ENCODE measurements at regions not wholly inside any gene's neighbourhood (a gene's known extent, or its start where the extent isn't known, plus 50 kb on each side); places are given as distances from the start of the nearest gene placed in this dataset.
A peak's percentile ranks its signal among the peaks of the same experiment; 100 is the strongest.

DNA sequence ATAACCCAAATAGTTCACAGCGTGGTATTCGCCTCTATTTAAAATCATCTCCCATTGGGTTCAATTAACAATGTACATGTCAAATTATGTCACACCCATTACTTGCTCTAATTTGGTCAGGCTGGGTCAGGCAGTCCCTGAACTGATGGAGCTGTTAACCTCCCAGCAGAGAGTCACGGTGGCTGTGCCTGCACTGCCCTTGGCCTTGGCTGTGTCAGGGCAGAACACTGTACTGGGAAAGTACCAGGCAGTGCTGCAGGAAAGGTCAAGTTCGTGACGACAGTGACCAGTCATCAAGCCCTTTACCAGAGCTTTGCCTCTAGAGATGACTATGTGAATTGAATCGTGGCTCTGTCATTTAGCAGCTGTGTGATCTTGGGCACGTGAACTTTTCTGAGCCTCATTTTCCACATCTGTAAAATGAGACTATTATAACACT is 100.0 kb downstream of the ARF6 start:
- no peak for TF ChIP-seq CTCF (IDR thresholded peaks at IDR 0.05)
- H3K27me3 ChIP-seq = no peaks in the 10 kb centered on the region
- H3K36me3 ChIP-seq = no peaks in the 10 kb centered on the region
- no peak for DNase-seq
- H3K4me3 ChIP-seq = no peak overlapping the region
- H3K27ac ChIP-seq = no peak overlapping the region
- no peaks in the 10 kb centered on the region for H3K9me3 ChIP-seq
- intact Hi-C loops (cut with DNase I) = no loop called here
- no peaks in the 10 kb centered on the region for H3K4me1 ChIP-seq
- peak overlapping the region in 1 of 2 donors; percentile 32 for H3K9ac ChIP-seq (ENCODE audit: low read depth in 2 of 2, low read length in 2 of 2)

DNA sequence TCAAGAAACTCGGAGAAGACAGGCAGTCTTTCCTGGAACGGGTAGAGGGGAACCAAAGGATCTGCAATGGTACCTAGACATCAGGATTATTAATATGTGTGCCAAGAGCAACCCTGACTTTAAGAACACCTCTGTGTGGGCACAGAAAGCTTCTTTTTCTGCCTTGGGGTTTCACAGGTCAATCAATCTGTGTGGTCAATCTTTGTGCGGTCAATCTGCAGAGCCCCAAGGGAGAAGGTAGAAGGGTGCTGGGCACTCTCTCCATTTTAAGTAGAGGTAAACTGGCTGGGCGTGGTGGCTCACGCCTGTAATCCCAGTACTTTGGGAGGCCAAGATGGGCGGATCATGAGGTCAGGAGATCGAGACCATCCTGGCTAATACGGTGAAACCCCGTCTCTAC is 100.7 kb downstream of the ARF6 start:
- no peaks in the 10 kb centered on the region for H3K9me3 ChIP-seq
- no peaks in the 10 kb centered on the region for H3K36me3 ChIP-seq
- no peak for DNase-seq
- no peaks in the 10 kb centered on the region for H3K4me1 ChIP-seq
- H3K27ac ChIP-seq = no peak overlapping the region
- no peaks in the 10 kb centered on the region for H3K27me3 ChIP-seq
- H3K4me3 ChIP-seq = no peak overlapping the region
- intact Hi-C loops (cut with DNase I) = no loop called here
- no peak for TF ChIP-seq CTCF (IDR thresholded peaks at IDR 0.05)
- H3K9ac ChIP-seq (ENCODE audit: low read depth in 2 of 2, low read length in 2 of 2) = no peak overlapping the region

DNA sequence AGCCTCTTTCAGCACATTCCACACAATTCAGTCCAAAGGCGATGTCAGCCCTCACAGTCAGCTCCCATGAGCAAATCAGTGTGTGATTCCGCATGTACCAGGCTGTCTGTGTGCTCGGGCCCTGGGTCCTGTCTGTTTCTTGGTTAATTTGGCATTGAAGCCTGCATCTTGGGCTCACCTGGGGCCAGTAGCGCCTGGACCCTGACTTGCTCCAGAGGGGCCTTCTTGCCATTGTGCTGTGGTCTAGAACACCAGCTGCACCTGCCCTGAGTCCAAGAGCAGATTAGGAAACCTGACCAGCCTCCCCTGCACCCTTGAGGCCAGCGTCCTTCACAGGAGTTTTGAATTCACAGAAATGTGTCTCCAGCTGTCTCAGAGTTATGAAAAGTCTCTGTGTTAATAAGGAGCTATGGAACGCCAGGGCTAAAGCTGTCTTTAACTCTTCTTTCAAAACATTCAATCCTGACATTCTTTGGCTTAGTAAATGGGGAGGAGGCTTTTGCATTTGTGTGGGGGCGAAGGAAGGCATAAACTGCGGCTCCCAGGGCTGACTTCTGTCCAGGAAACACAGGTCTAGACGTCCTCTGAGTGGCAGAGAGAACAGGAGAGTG is 102.2 kb downstream of the ARF6 start:
- Histone ChIP-seq H3K36me3 (no peaks in the 10 kb centered on the region), H3K9me3 (no peaks in the 10 kb centered on the region), H3K4me1 (peaks cover 15% of the 10 kb centered on the region), H3K27me3 (no peaks in the 10 kb centered on the region), H3K27ac (no peak overlapping the region), H3K9ac (ENCODE audit: low read depth in 2 of 2, low read length in 2 of 2) (no peak overlapping the region), H3K4me3 (no peak overlapping the region)
- no peak for DNase-seq
- intact Hi-C loops (cut with DNase I) = no loop called here
- no peak for TF ChIP-seq CTCF (IDR thresholded peaks at IDR 0.05)

DNA sequence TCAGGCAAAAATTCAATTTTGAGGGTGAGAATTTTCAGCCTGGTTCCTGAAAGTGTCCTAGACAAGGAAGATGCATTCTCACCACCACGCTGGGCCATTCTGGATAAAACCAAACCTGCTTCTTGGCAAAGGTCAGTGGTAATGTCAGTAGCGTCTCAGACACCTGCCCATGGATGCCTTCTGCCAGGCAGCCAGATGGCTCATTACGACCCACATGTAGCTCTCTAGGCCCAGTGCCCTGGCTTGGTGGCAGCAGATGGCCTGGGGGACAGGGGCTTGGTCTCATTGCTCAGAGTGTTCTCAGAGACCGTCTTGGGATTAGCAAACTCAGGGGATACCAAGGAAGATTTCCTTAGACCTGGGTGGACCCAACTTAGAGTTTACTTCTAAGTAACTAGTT is 105.1 kb downstream of the ARF6 start:
- Histone ChIP-seq H3K4me1 (peaks cover 25% of the 10 kb centered on the region), H3K27me3 (no peaks in the 10 kb centered on the region), H3K9me3 (no peaks in the 10 kb centered on the region), H3K27ac (no peak overlapping the region), H3K9ac (ENCODE audit: low read depth in 2 of 2, low read length in 2 of 2) (no peak overlapping the region), H3K36me3 (no peaks in the 10 kb centered on the region), H3K4me3 (no peak overlapping the region)
- intact Hi-C loops (cut with DNase I) = no loop called here
- DNase-seq = no peak
- no peak for TF ChIP-seq CTCF (IDR thresholded peaks at IDR 0.05)

DNA sequence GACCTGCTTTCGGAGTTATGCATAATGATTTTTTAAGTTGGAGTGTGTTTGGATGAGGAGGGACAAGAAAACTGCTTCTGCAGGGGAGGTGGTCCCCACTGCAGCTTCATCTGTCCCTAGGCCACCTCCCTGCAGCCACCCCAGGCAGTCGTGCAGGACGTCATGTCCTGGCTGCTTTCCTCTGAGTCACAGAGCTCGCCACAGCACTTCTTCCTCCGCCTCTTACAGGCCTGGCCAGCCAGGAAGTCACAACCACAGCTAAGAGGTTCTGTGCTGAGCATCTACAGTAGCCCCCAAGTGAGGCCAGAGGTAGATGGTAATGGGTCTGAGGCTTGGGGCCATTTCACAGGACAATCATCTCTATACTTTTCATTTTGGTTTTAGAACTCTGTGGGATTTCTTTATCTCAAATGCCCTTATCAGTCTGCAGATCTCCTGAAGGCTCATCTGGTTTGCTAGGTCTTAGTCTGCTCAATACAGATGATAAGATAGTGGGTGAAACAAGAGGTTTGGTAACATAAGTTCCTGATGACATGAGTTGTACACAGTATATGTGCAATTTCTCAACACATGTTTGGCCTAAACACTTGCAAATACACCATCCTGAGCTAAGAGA is 106.4 kb downstream of the ARF6 start:
- intact Hi-C loops (cut with DNase I) = no loop called here
- peaks cover 30% of the 10 kb centered on the region for H3K4me1 ChIP-seq
- peak overlapping the region; percentile 93 for H3K27ac ChIP-seq
- no peak overlapping the region for H3K4me3 ChIP-seq
- peak overlapping the region in 1 of 2 donors; percentile 92 for H3K9ac ChIP-seq (ENCODE audit: low read depth in 2 of 2, low read length in 2 of 2)
- no peaks in the 10 kb centered on the region for H3K27me3 ChIP-seq
- TF ChIP-seq CTCF (IDR thresholded peaks at IDR 0.05) = no peak
- no peaks in the 10 kb centered on the region for H3K36me3 ChIP-seq
- DNase-seq = peak; percentile 84
- H3K9me3 ChIP-seq = no peaks in the 10 kb centered on the region
